NCI-H2227 (cell line): ENCODE measurements at regions not wholly inside any gene's neighbourhood (a gene's known extent, or its start where the extent isn't known, plus 50 kb on each side); places are given as distances from the start of the nearest gene placed in this dataset.
"Not testable (repeated sequence)": the region's sequence is repeated elsewhere in the genome, so short reads cannot be mapped to it uniquely, and the experiment has no call there.

ENCODE experiments used
- DNase-seq: peaks from one replicate; lab custom pipeline; 2025; ENCODE audit not compliant: unreplicated experiment; lab: John Stamatoyannopoulos, UW

GRCh38 chr16:60199150-60199549 lies 1465.0 kb upstream of the GOT2 start:
- no peak for DNase-seq

- DNase-seq, result no peak
Observed at GRCh38 chr16:60181536-60181935, 1447.4 kb upstream of the GOT2 start.

- no peak for DNase-seq
Observed at GRCh38 chr16:60180609-60181008, 1446.5 kb upstream of the GOT2 start.

- no peak for DNase-seq
Observed at GRCh38 chr16:60170196-60170595, 1436.1 kb upstream of the GOT2 start.

GRCh38 chr16:60166111-60166510 lies 1432.0 kb upstream of the GOT2 start:
- no peak for DNase-seq

GRCh38 chr16:60151987-60152386 lies 1417.9 kb upstream of the GOT2 start:
- DNase-seq, result no peak

GRCh38 chr16:60150907-60151306 lies 1416.8 kb upstream of the GOT2 start:
- DNase-seq, result no peak

GRCh38 chr16:60143348-60143705 lies 1409.2 kb upstream of the GOT2 start:
- no peak for DNase-seq

- no peak for DNase-seq
Observed at GRCh38 chr16:60142619-60143347, 1408.7 kb upstream of the GOT2 start.

GRCh38 chr16:60137891-60138290 lies 1403.8 kb upstream of the GOT2 start:
- no peak for DNase-seq

GRCh38 chr16:60127196-60127595 lies 1393.1 kb upstream of the GOT2 start:
- no peak for DNase-seq

GRCh38 chr16:60126115-60126514 lies 1392.0 kb upstream of the GOT2 start:
- not testable (repeated sequence) for DNase-seq

- no peak for DNase-seq
Observed at GRCh38 chr16:60123392-60124023, 1389.4 kb upstream of the GOT2 start.

- DNase-seq, result no peak
Observed at GRCh38 chr16:60120586-60120985, 1386.5 kb upstream of the GOT2 start.

- DNase-seq, result no peak
Observed at GRCh38 chr16:60110531-60110930, 1376.4 kb upstream of the GOT2 start.

GRCh38 chr16:60107871-60108270 lies 1373.8 kb upstream of the GOT2 start:
- no peak for DNase-seq

- DNase-seq, result no peak
Observed at GRCh38 chr16:60107437-60107836, 1373.3 kb upstream of the GOT2 start.

GRCh38 chr16:60100371-60100770 lies 1366.3 kb upstream of the GOT2 start:
- no peak for DNase-seq

- no peak for DNase-seq
Observed at GRCh38 chr16:60091529-60091928, 1357.4 kb upstream of the GOT2 start.

- no peak for DNase-seq
Observed at GRCh38 chr16:60091071-60091470, 1357.0 kb upstream of the GOT2 start.

GRCh38 chr16:60087530-60087929 lies 1353.4 kb upstream of the GOT2 start:
- DNase-seq, result no peak

GRCh38 chr16:60078819-60079218 lies 1344.7 kb upstream of the GOT2 start:
- not testable (repeated sequence) for DNase-seq

- no peak for DNase-seq
Observed at GRCh38 chr16:60077861-60078260, 1343.7 kb upstream of the GOT2 start.
